A673 (cell line): ENCODE measurements at regions not wholly inside any gene's neighbourhood (a gene's known extent, or its start where the extent isn't known, plus 50 kb on each side); places are given as distances from the start of the nearest gene placed in this dataset.

ENCODE experiments used
- BruUV-seq: library from RNA; stranded (reverse); fragments of 400-500 nt; replicated peaks from 2 replicates; lab custom pipeline; 2021; lab: Mats Ljungman, UMichigan
- CTCF ChIA-PET: fragments of 300-600 bp; sonication (Branson Sonifier 250); formaldehyde crosslinking; loops from one replicate; lab custom pipeline; 2022; ENCODE audit warnings: antibody characterized with exemption; lab: Charles Lee
- POLR2A ChIA-PET: fragments of 300-600 bp; sonication (Branson Sonifier 250); formaldehyde crosslinking; loops from one replicate; lab custom pipeline; 2022; ENCODE audit warnings: antibody characterized with exemption; ENCODE audit not compliant: low non-redundant PET; lab: Charles Lee
- DNase-seq: peaks from one replicate; pipeline ENCODE4 v3.0.0-alpha.2; 2015; ENCODE audit warnings: low spot score
- H3K27ac ChIP-seq: fragments of 200-600 bp; sonication (generic); 2 replicates; pipeline ENCODE4 v1.5.1; 2016; ENCODE audit warnings: mixed run types, low read depth, mild to moderate bottlenecking, mixed read lengths, antibody characterized with exemption, low read length; ENCODE audit not compliant: poor library complexity, severe bottlenecking
- H3K27me3 ChIP-seq: fragments of 200-600 bp; sonication (generic); replicated peaks from 2 replicates; pipeline ENCODE4 v1.6.1; 2017; ENCODE audit warnings: mixed run types, low read depth, mild to moderate bottlenecking, mixed read lengths, antibody characterized with exemption, low read length; ENCODE audit not compliant: insufficient read depth, poor library complexity
- H3K36me3 ChIP-seq: fragments of 200-600 bp; sonication (generic); 2 replicates; pipeline ENCODE4 v1.6.1; 2016; ENCODE audit warnings: mixed run types, mild to moderate bottlenecking, mixed read lengths, antibody characterized with exemption, low read length; ENCODE audit not compliant: insufficient read depth, poor library complexity, severe bottlenecking
- H3K4me1 ChIP-seq: fragments of 200-600 bp; sonication (generic); 2 replicates; pipeline ENCODE4 v1.6.1; 2017; ENCODE audit warnings: mixed run types, mild to moderate bottlenecking, mixed read lengths, antibody characterized with exemption, low read length; ENCODE audit not compliant: insufficient read depth, poor library complexity, severe bottlenecking
- H3K4me3 ChIP-seq: fragments of 200-600 bp; sonication (generic); 2 replicates; pipeline ENCODE4 v1.5.1; 2016; ENCODE audit warnings: low read depth, mixed run types, mild to moderate bottlenecking, mixed read lengths, low read length; ENCODE audit not compliant: poor library complexity, severe bottlenecking
- H3K9me3 ChIP-seq: fragments of 200-600 bp; sonication (generic); 2 replicates; pipeline ENCODE4 v1.6.1; 2016; ENCODE audit warnings: mixed run types, low read depth, mild to moderate bottlenecking, mixed read lengths, antibody characterized with exemption, low read length; ENCODE audit not compliant: poor library complexity, severe bottlenecking
- CTCF ChIP-seq: fragments of 300-800, 200-600 bp; sonication (generic); conservative IDR thresholded peaks from 2 replicates; pipeline ENCODE4 v1.5.1; 2017; ENCODE audit warnings: low read depth, mild to moderate bottlenecking, antibody characterized with exemption, low read length, moderate library complexity, mixed read lengths
- EZH2 ChIP-seq: fragments of 200-600 bp; sonication (generic); IDR thresholded peaks from 2 replicates; pipeline ENCODE4 v1.6.1; 2017; ENCODE audit warnings: borderline replicate concordance, low read depth, mild to moderate bottlenecking, mixed read lengths, antibody characterized with exemption, low read length; ENCODE audit not compliant: poor library complexity, severe bottlenecking
- intact Hi-C: fragments of 100-400 bp; cut with micrococcal nuclease; formaldehyde crosslinking; loops from one replicate; pipeline ENCODE4 v1.10.0; 2022; ENCODE audit not compliant: unreplicated experiment

GRCh38 chr16:8187782-8188372, 402.4 kb downstream of the TMEM114 start:
- TF ChIP-seq CTCF = no peak
- Histone ChIP-seq H3K9me3 (no peaks in the 10 kb centered on the region), H3K4me3 (no peak overlapping the region), H3K27me3 (no peaks in the 10 kb centered on the region), H3K27ac (no peak overlapping the region), H3K36me3 (no peaks in the 10 kb centered on the region), H3K4me1 (no peaks in the 10 kb centered on the region)
- intact Hi-C loops = no loop called here
- BruUV-seq = no TSS peak
- no peak for DNase-seq
- ChIA-PET POLR2A (no interaction called here), CTCF (no interaction called here)

DNA sequence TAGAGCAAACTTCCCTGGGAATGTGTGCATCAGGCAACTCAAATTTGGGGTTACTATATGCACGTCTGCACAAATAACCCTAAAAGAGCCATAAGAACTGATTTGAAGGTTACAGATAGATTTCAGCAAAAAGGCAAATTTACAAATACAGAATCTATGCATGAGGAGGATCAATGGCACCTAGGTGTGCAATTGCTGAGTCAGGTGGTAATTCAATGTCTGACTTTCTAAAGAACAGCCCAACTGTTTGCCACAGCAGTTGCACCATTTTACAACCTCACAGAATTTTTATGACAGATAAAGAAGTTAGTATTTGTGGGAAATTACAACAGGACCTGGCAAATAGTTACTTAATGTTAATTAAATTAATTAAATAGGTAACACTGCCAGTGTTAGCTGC, 405.5 kb downstream of the TMEM114 start:
- no peak for DNase-seq
- Histone ChIP-seq H3K4me1 (no peaks in the 10 kb centered on the region), H3K36me3 (no peaks in the 10 kb centered on the region), H3K27me3 (peaks cover 4% of the 10 kb centered on the region), H3K9me3 (no peaks in the 10 kb centered on the region), H3K27ac (no peak overlapping the region), H3K4me3 (no peak overlapping the region)
- BruUV-seq = no TSS peak
- ChIA-PET POLR2A (no interaction called here), CTCF (no interaction called here)
- TF ChIP-seq CTCF = no peak
- no peak for TF ChIP-seq EZH2
- intact Hi-C loops = no loop called here

DNA sequence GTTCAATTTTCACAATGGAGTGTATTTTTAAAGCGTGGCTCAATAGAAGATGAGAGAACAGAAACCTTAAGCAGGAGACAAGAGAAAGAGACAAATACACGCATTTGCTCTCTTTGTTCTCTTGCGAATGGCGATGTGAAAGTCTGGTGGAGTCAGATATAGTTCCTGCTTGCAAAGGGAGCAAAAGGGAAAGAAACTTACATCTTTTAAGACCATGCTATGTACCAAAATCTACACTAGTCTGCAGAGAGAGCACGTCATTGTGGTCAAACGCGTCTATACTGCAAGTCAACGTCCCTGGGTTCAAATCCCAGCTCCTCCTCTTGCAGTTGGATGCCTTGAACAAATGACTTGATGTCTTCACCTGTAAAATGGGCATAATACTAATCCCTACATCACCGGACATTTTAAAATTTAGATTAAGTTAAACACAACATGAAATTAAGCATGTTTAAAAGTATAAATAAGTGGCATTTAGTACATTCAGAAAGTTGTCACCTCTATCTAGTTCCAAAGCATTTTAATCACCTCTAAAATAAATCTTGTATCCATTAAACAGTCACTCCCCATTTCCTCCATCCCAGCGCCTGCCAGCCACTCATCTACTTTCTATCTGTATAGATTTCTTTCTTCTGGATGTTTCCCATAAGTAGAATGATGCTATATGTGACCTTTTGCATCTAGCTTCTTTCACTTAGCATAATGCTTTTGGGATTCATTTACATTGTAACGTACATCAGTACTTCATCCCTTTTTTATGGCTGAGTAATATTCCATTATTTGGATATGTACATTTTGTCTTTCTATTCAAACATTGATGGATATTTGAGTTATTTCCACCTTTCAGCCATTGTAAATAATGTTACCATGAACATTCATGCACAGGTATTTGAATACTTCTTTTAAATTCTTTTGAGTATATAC, 406.9 kb downstream of the TMEM114 start:
- Histone ChIP-seq H3K9me3 (no peaks in the 10 kb centered on the region), H3K4me3 (no peak overlapping the region), H3K27me3 (peaks cover 4% of the 10 kb centered on the region), H3K36me3 (no peaks in the 10 kb centered on the region), H3K27ac (no peak overlapping the region), H3K4me1 (no peaks in the 10 kb centered on the region)
- no peak for DNase-seq
- CTCF ChIA-PET = no interaction called here
- POLR2A ChIA-PET = no interaction called here
- BruUV-seq = no TSS peak
- intact Hi-C loops = no loop called here
- no peak for TF ChIP-seq CTCF
- no peak for TF ChIP-seq EZH2
